SK-N-MC (cell line): ENCODE measurements at regions not wholly inside any gene's neighbourhood (a gene's known extent, or its start where the extent isn't known, plus 50 kb on each side); places are given as distances from the start of the nearest gene placed in this dataset.

Source experiments
- EZH2 ChIP-seq: fragments of 200-600 bp; sonication (generic); IDR thresholded peaks from one replicate; pipeline ENCODE4 v1.6.1; 2017; ENCODE audit warnings: antibody characterized with exemption
- FOXP2 ChIP-seq: optimal IDR thresholded peaks from 2 replicates; pipeline ENCODE3; 2011; ENCODE audit warnings: mild to moderate bottlenecking, moderate library complexity; ENCODE audit not compliant: insufficient read depth; ENCODE audit errors: extremely low read length, control extremely low read depth
- POLR2AphosphoS5 ChIP-seq: IDR thresholded peaks from 2 replicates; pipeline ENCODE4 v1.6.1; 2012; ENCODE audit warnings: mild to moderate bottlenecking, low read depth, low read length, borderline replicate concordance

GRCh38 chr6:149153100-149153499 is 164.4 kb upstream of the TAB2 start:
- TF ChIP-seq EZH2 (no peak), POLR2AphosphoS5 (no peak), FOXP2 (no peak)
